Panc1 (cell line): ENCODE measurements at regions not wholly inside any gene's neighbourhood (a gene's known extent, or its start where the extent isn't known, plus 50 kb on each side); places are given as distances from the start of the nearest gene placed in this dataset.

Experiments used
- ATAC-seq: fragments of 200-7000 bp; cut with Tn5 transposase; 2 replicates; pipeline ENCODE4 v1.9.1; 2020; ENCODE audit warnings: mild to moderate bottlenecking, moderate library complexity
- BruUV-seq: library from RNA; stranded (reverse); fragments of 400-500 nt; replicated peaks from 2 replicates; lab custom pipeline; 2021; lab: Mats Ljungman, UMichigan
- CTCF ChIA-PET: fragments of 300-600 bp; sonication (Branson Sonifier 250); formaldehyde crosslinking; loops from one replicate; lab custom pipeline; 2022; ENCODE audit warnings: antibody characterized with exemption; lab: Charles Lee
- POLR2A ChIA-PET: fragments of 300-600 bp; sonication (Branson Sonifier 250); formaldehyde crosslinking; loops from one replicate; lab custom pipeline; 2022; ENCODE audit warnings: antibody characterized with exemption; lab: Charles Lee
- DNase-seq: peaks from one replicate; pipeline ENCODE4 v3.0.0-alpha.2; 2010; ENCODE audit warnings: low read depth, low spot score
- H3K27ac ChIP-seq: 2 replicates; pipeline ENCODE4 v1.5.1; 2011; ENCODE audit warnings: mild to moderate bottlenecking, low read length, inconsistent platforms
- H3K27me3 ChIP-seq: fragments of 200-500 bp; sonication (Bioruptor generic); 2 replicates; pipeline ENCODE4 v1.6.0; 2014; ENCODE audit warnings: low read length, inconsistent platforms; ENCODE audit not compliant: control insufficient read depth, insufficient read depth
- H3K36me3 ChIP-seq: fragments of 200-500 bp; sonication (Bioruptor generic); 2 replicates; pipeline ENCODE4 v1.5.1; 2014; ENCODE audit warnings: inconsistent platforms, mild to moderate bottlenecking, low read length, moderate library complexity; ENCODE audit not compliant: control insufficient read depth, insufficient read depth
- H3K4me1 ChIP-seq: 2 replicates; pipeline ENCODE4 v1.5.1; 2011; ENCODE audit warnings: inconsistent platforms, mild to moderate bottlenecking, low read length, moderate library complexity; ENCODE audit not compliant: control insufficient read depth, insufficient read depth
- H3K4me3 ChIP-seq, 2 experiments: 2 replicates each; pipeline ENCODE4 v1.5.1; 2011 to 2012; ENCODE audit warnings: low read depth in 2 of 2, low read length in 2 of 2, mild to moderate bottlenecking in 2 of 2, inconsistent platforms in 1 of 2, moderate library complexity in 1 of 2
- H3K9me3 ChIP-seq: fragments of 200-500 bp; sonication (Bioruptor generic); 2 replicates; pipeline ENCODE4 v1.5.1; 2014; ENCODE audit warnings: low read depth, mild to moderate bottlenecking, inconsistent platforms, low read length, moderate library complexity; ENCODE audit not compliant: control insufficient read depth, insufficient read depth
- CTCF ChIP-seq: fragments of 450-650 bp; IDR thresholded peaks from 2 replicates; pipeline ENCODE4 v1.5.1; 2017; ENCODE audit warnings: mild to moderate bottlenecking
- POLR2AphosphoS5 ChIP-seq: IDR thresholded peaks from 2 replicates; pipeline ENCODE4 v1.6.1; 2012; ENCODE audit warnings: mild to moderate bottlenecking, low read depth, low read length, moderate library complexity
- REST ChIP-seq, 2 experiments: IDR thresholded peaks; 2 replicates each; pipeline ENCODE4 v1.6.1; 2011 to 2012; ENCODE audit warnings: low read depth in 2 of 2, control low read depth in 1 of 2, low read length in 1 of 2, mild to moderate bottlenecking in 1 of 2, moderate library complexity in 1 of 2; ENCODE audit not compliant: insufficient read depth in 1 of 2
- SIN3A ChIP-seq: IDR thresholded peaks from 2 replicates; pipeline ENCODE4 v1.6.1; 2012; ENCODE audit warnings: low read depth, mild to moderate bottlenecking, low read length, moderate library complexity, borderline replicate concordance; ENCODE audit not compliant: insufficient read depth
- TCF7L2 ChIP-seq: IDR thresholded peaks from 2 replicates; pipeline ENCODE4 v1.6.1; 2011; ENCODE audit warnings: mild to moderate bottlenecking, low read depth, low read length, inconsistent platforms
- in situ Hi-C: cut with HindIII; loops from 2 replicates; pipeline ENCODE4 v1.10.0; 2016; ENCODE audit warnings: low sequenced_read_pairs, low pct_unique_long_range_greater_than_20kb
- intact Hi-C: fragments of 100-400 bp; cut with micrococcal nuclease; formaldehyde crosslinking; loops from one replicate; pipeline ENCODE4 v1.10.0; 2022; ENCODE audit not compliant: unreplicated experiment

- intact Hi-C loops, result no loop called here
- CTCF ChIA-PET, result no interaction called here
- no peak for DNase-seq
- in situ Hi-C loops, result no loop called here
- Histone ChIP-seq H3K27me3 (no peaks in the 10 kb centered on the region), H3K4me1 (no peaks in the 10 kb centered on the region), H3K27ac (no peak overlapping the region), H3K4me3 (no peak overlapping the region), H3K36me3 (no peaks in the 10 kb centered on the region), H3K9me3 (no peaks in the 10 kb centered on the region)
- POLR2A ChIA-PET, result no interaction called here
- TF ChIP-seq TCF7L2 (no peak), POLR2AphosphoS5 (no peak), REST (IDR thresholded peaks at IDR 0.05; ENCODE audit: insufficient read depth in 1 of 2, low read depth in 2 of 2, low read length in 1 of 2) (no peak), CTCF (no peak), SIN3A (no peak)
- ATAC-seq, result no peak
- BruUV-seq, result no TSS peak
These were observed 477.6 kb upstream of the B3GALT2 start for GRCh38 chr1:193663965-193664364.

DNA sequence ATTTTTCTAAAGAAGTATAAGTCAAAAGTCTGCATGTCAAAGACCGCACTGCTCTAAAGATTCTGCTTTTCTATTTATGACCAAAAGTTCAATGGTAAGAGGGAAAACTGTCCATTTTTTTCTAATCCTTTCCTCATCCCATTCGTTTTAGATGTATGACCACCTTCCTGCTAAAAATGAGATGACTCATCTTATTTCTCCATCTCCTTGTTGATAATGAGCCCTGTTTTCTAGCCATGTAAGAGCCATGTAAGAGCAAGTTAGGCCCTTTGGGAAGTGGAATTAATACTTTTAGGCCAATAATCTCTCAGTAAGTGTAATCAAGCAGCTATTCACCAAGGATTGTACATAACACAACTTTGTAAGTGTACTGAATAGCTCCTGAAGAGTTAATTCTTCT lies 475.6 kb upstream of the B3GALT2 start:
- H3K27ac ChIP-seq, result no peak overlapping the region
- no peaks in the 10 kb centered on the region for H3K36me3 ChIP-seq
- BruUV-seq, result no TSS peak
- in situ Hi-C loops, result no loop called here
- DNase-seq (no peak), ATAC-seq (no peak)
- TF ChIP-seq CTCF (no peak), SIN3A (no peak), POLR2AphosphoS5 (no peak), TCF7L2 (no peak), REST (IDR thresholded peaks at IDR 0.05; ENCODE audit: insufficient read depth in 1 of 2, low read depth in 2 of 2, low read length in 1 of 2) (no peak)
- intact Hi-C loops, result no loop called here
- POLR2A ChIA-PET, result no interaction called here
- CTCF ChIA-PET, result no interaction called here
- H3K4me1 ChIP-seq, result no peaks in the 10 kb centered on the region
- no peaks in the 10 kb centered on the region for H3K9me3 ChIP-seq
- H3K27me3 ChIP-seq, result no peaks in the 10 kb centered on the region
- no peak overlapping the region for H3K4me3 ChIP-seq
